C4-2B (cell line): ENCODE measurements at regions not wholly inside any gene's neighbourhood (a gene's known extent, or its start where the extent isn't known, plus 50 kb on each side); places are given as distances from the start of the nearest gene placed in this dataset.

Experiments used
- ZFX ChIP-seq: fragments of 450-650 bp; IDR thresholded peaks from 2 replicates; pipeline ENCODE4 v1.6.1; 2017
- TF ChIP-seq, protein P1 (sequence below): fragments of 450-650 bp; conservative IDR thresholded peaks from 2 replicates; pipeline ENCODE4 v1.5.1; 2017; ENCODE audit warnings: mild to moderate bottlenecking

DNA sequence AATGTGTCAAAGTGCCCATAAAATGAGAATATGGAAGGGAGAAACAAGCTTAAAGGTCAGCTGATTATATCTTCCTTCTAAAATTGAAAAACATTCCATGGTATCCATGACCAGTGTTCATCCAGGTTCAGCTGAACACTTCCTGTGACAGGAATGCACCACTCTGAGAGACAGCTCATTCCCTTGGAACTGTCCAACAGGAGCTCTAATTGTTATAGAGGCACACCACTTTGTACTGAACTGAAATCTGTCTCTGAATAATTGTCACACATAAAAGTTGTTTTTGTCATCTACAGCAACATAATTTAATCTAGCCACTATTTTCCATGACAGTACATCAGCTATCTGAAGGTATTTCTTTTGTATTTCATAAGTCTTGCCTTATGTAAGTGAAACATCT is 195.9 kb upstream of the ZNF804A start:
- TF ChIP-seq, protein P1, sequence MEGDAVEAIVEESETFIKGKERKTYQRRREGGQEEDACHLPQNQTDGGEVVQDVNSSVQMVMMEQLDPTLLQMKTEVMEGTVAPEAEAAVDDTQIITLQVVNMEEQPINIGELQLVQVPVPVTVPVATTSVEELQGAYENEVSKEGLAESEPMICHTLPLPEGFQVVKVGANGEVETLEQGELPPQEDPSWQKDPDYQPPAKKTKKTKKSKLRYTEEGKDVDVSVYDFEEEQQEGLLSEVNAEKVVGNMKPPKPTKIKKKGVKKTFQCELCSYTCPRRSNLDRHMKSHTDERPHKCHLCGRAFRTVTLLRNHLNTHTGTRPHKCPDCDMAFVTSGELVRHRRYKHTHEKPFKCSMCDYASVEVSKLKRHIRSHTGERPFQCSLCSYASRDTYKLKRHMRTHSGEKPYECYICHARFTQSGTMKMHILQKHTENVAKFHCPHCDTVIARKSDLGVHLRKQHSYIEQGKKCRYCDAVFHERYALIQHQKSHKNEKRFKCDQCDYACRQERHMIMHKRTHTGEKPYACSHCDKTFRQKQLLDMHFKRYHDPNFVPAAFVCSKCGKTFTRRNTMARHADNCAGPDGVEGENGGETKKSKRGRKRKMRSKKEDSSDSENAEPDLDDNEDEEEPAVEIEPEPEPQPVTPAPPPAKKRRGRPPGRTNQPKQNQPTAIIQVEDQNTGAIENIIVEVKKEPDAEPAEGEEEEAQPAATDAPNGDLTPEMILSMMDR: no peak
- TF ChIP-seq ZFX: no peak
